Neutrophil (primary cell): ENCODE measurements at regions not wholly inside any gene's neighbourhood (a gene's known extent, or its start where the extent isn't known, plus 50 kb on each side); places are given as distances from the start of the nearest gene placed in this dataset.
"Not testable (repeated sequence)": the region's sequence is repeated elsewhere in the genome, so short reads cannot be mapped to it uniquely, and the experiment has no call there.

Experiments
- H3K27ac ChIP-seq: fragments of 200-600 bp; sonication (generic); 2 replicates; pipeline ENCODE4 v1.5.1; 2016; ENCODE audit warnings: mild to moderate bottlenecking, moderate library complexity
- H3K27me3 ChIP-seq: fragments of 200-600 bp; sonication (generic); 2 replicates; pipeline ENCODE4 v1.6.0; 2016; ENCODE audit warnings: mild to moderate bottlenecking
- H3K36me3 ChIP-seq: fragments of 200-600 bp; sonication (generic); 2 replicates; pipeline ENCODE4 v1.5.1; 2017
- H3K4me1 ChIP-seq, 2 experiments: fragments of 200-600 bp in 1 of 2; sonication (generic) in 1 of 2; 1 replicate in 1 of 2; 2 replicates in 1 of 2; pipeline versions ENCODE4 v1.5.1 to v1.6.1; 2013 to 2016; ENCODE audit warnings: low read depth in 1 of 2, low read length in 1 of 2, mild to moderate bottlenecking in 1 of 2, moderate library complexity in 1 of 2; ENCODE audit not compliant: control insufficient read depth in 1 of 2, insufficient read depth in 1 of 2
- H3K4me3 ChIP-seq, 2 experiments: fragments of 200-600 bp in 1 of 2; sonication (generic) in 1 of 2; 1 replicate in 1 of 2; 2 replicates in 1 of 2; pipeline ENCODE4 v1.5.1; 2013 to 2016; ENCODE audit warnings: low read depth in 1 of 2, low read length in 1 of 2, mild to moderate bottlenecking in 1 of 2, moderate library complexity in 1 of 2
- H3K9me3 ChIP-seq: fragments of 200-600 bp; sonication (generic); 2 replicates; pipeline ENCODE4 v1.5.1; 2016
- CTCF ChIP-seq: fragments of 200-600 bp; sonication (generic); IDR thresholded peaks from 2 replicates; pipeline ENCODE4 v1.5.1; 2016; ENCODE audit warnings: antibody characterized with exemption

GRCh38 chr10:44743535-44743934 lies 167.6 kb upstream of the TMEM72 start:
- H3K4me3 ChIP-seq, result no peak overlapping the region
- no peaks in the 10 kb centered on the region for H3K36me3 ChIP-seq
- no peaks in the 10 kb centered on the region for H3K27me3 ChIP-seq
- no peaks in the 10 kb centered on the region for H3K4me1 ChIP-seq
- no peak for TF ChIP-seq CTCF
- H3K9me3 ChIP-seq, result no peaks in the 10 kb centered on the region
- no peak overlapping the region for H3K27ac ChIP-seq

GRCh38 chr10:44745920-44746319 lies 165.2 kb upstream of the TMEM72 start:
- Histone ChIP-seq H3K9me3 (no peaks in the 10 kb centered on the region), H3K27ac (no peak overlapping the region), H3K4me3 (no peak overlapping the region), H3K4me1 (no peaks in the 10 kb centered on the region), H3K27me3 (no peaks in the 10 kb centered on the region), H3K36me3 (no peaks in the 10 kb centered on the region)
- TF ChIP-seq CTCF, result no peak

- no peaks in the 10 kb centered on the region for H3K27me3 ChIP-seq
- H3K9me3 ChIP-seq, result no peaks in the 10 kb centered on the region
- no peak overlapping the region for H3K4me3 ChIP-seq
- no peak for TF ChIP-seq CTCF
- no peak overlapping the region for H3K27ac ChIP-seq
- H3K36me3 ChIP-seq, result no peaks in the 10 kb centered on the region
- H3K4me1 ChIP-seq, result no peaks in the 10 kb centered on the region
Measured at GRCh38 chr10:44747593-44748172, 163.5 kb upstream of the TMEM72 start.

GRCh38 chr10:44749151-44749550 lies 162.0 kb upstream of the TMEM72 start:
- Histone ChIP-seq H3K27ac (no peak overlapping the region), H3K36me3 (no peaks in the 10 kb centered on the region), H3K4me3 (no peak overlapping the region), H3K27me3 (no peaks in the 10 kb centered on the region), H3K9me3 (no peaks in the 10 kb centered on the region), H3K4me1 (no peaks in the 10 kb centered on the region)
- TF ChIP-seq CTCF, result no peak

- Histone ChIP-seq H3K9me3 (no peaks in the 10 kb centered on the region), H3K27ac (no peak overlapping the region), H3K4me1 (no peaks in the 10 kb centered on the region)
Measured at GRCh38 chr10:44752451-44753441, 158.4 kb upstream of the TMEM72 start.

GRCh38 chr10:44754355-44754754 lies 156.8 kb upstream of the TMEM72 start:
- not testable (repeated sequence) for H3K27ac ChIP-seq, H3K4me3 ChIP-seq, H3K27me3 ChIP-seq, H3K9me3 ChIP-seq, H3K4me1 ChIP-seq, H3K36me3 ChIP-seq

More at GRCh38 chr10:44752451-44753441, 158.4 kb upstream of the TMEM72 start:
- TF ChIP-seq CTCF, result no peak
- Histone ChIP-seq H3K27me3 (no peaks in the 10 kb centered on the region), H3K4me3 (no peak overlapping the region), H3K36me3 (no peaks in the 10 kb centered on the region)
